WTC11 (cell line): ENCODE measurements at regions not wholly inside any gene's neighbourhood (a gene's known extent, or its start where the extent isn't known, plus 50 kb on each side); places are given as distances from the start of the nearest gene placed in this dataset.

ENCODE experiments used
- ATAC-seq: fragments of 200-7000 bp; cut with Tn5 transposase; 2 replicates; pipeline ENCODE4 v1.10.0; 2021; ENCODE audit warnings: mild to moderate bottlenecking, moderate library complexity
- CTCF ChIA-PET: fragments of 300-600 bp; sonication (Branson Sonifier 250); formaldehyde crosslinking; loops from one replicate; lab custom pipeline; 2021; ENCODE audit warnings: antibody characterized with exemption; lab: Charles Lee
- POLR2A ChIA-PET: fragments of 350-600 bp; sonication (Branson Sonifier 250); formaldehyde crosslinking; loops from one replicate; lab custom pipeline; 2021; ENCODE audit warnings: antibody characterized with exemption; lab: Charles Lee
- DNase-seq: peaks from one replicate; pipeline ENCODE4 v3.0.0; 2021; ENCODE audit warnings: low spot score
- H3K27ac Mint-ChIP-seq: 2 replicates; pipeline ENCODE4 v1.8.0; 2021; ENCODE audit warnings: mixed read lengths
- H3K27me3 Mint-ChIP-seq: 2 replicates; pipeline ENCODE4 v1.8.0; 2021; ENCODE audit warnings: low read depth, mild to moderate bottlenecking, moderate library complexity, mixed read lengths
- H3K36me3 Mint-ChIP-seq: 2 replicates; pipeline ENCODE4 v1.8.0; 2021; ENCODE audit warnings: mixed read lengths
- H3K4me1 Mint-ChIP-seq: 2 replicates; pipeline ENCODE4 v1.8.0; 2022; ENCODE audit warnings: mixed read lengths
- H3K4me3 Mint-ChIP-seq: 2 replicates; pipeline ENCODE4 v1.8.0; 2021; ENCODE audit warnings: mild to moderate bottlenecking, moderate library complexity, mixed read lengths
- H3K9me3 Mint-ChIP-seq: 2 replicates; pipeline ENCODE4 v1.8.0; 2021; ENCODE audit warnings: mixed read lengths
- AR ChIP-seq: fragments of 250-450 bp; sonication (Bioruptor Pico); IDR thresholded peaks from 2 replicates; pipeline ENCODE4 v1.9.0; 2021; ENCODE audit warnings: mild to moderate bottlenecking
- ELF4 ChIP-seq: sonication (generic); formaldehyde crosslinking; IDR thresholded peaks from 2 replicates; pipeline ENCODE4 v1.8.1; 2022; ENCODE audit warnings: low read depth, mild to moderate bottlenecking, moderate library complexity, missing genetic modification reagents
- ESRRA ChIP-seq: sonication (generic); formaldehyde crosslinking; IDR thresholded peaks from 2 replicates; pipeline ENCODE4 v1.8.1; 2022; ENCODE audit warnings: mild to moderate bottlenecking, missing genetic modification reagents, borderline replicate concordance
- FOXK1 ChIP-seq: sonication (generic); formaldehyde crosslinking; IDR thresholded peaks from 2 replicates; pipeline ENCODE4 v1.8.0; 2022; ENCODE audit warnings: mild to moderate bottlenecking, moderate library complexity, missing genetic modification reagents
- FOXP1 ChIP-seq: sonication (generic); formaldehyde crosslinking; IDR thresholded peaks from 2 replicates; pipeline ENCODE4 v1.8.0; 2022; ENCODE audit warnings: missing genetic modification reagents, mild to moderate bottlenecking, moderate library complexity, borderline replicate concordance
- GRHL2 ChIP-seq: fragments of 250-450 bp; sonication (Bioruptor Pico); IDR thresholded peaks from 2 replicates; pipeline ENCODE4 v1.8.0; 2022; ENCODE audit warnings: mild to moderate bottlenecking, moderate library complexity; ENCODE audit not compliant: insufficient replicate concordance, severe bottlenecking
- GTF2I ChIP-seq: fragments of 250-450 bp; sonication (Bioruptor Pico); conservative IDR thresholded peaks from 2 replicates; pipeline ENCODE4 v1.4.0; 2021; ENCODE audit warnings: mild to moderate bottlenecking
- IRF2 ChIP-seq: sonication (generic); formaldehyde crosslinking; IDR thresholded peaks from 2 replicates; pipeline ENCODE4 v1.8.0; 2022; ENCODE audit warnings: low read depth, missing genetic modification reagents, borderline replicate concordance
- JUN ChIP-seq: sonication (generic); formaldehyde crosslinking; IDR thresholded peaks from 2 replicates; pipeline ENCODE4 v1.8.0; 2023; ENCODE audit warnings: mild to moderate bottlenecking, missing genetic modification reagents
- NFATC4 ChIP-seq: fragments of 250-450 bp; sonication (Bioruptor Pico); IDR thresholded peaks from 2 replicates; pipeline ENCODE4 v1.9.0; 2021; ENCODE audit warnings: mild to moderate bottlenecking
- NR3C1 ChIP-seq: sonication (generic); formaldehyde crosslinking; conservative IDR thresholded peaks from 2 replicates; pipeline ENCODE4 v1.8.1; 2023; ENCODE audit warnings: low read depth, mild to moderate bottlenecking, missing genetic modification reagents
- OVOL2 ChIP-seq: fragments of 250-450 bp; sonication (Bioruptor Pico); IDR thresholded peaks from 2 replicates; pipeline ENCODE4 v1.9.0; 2021; ENCODE audit warnings: mild to moderate bottlenecking, borderline replicate concordance
- PRDM15 ChIP-seq: sonication (generic); formaldehyde crosslinking; IDR thresholded peaks from 2 replicates; pipeline ENCODE4 v1.8.0; 2022; ENCODE audit warnings: missing genetic modification reagents
- ZNF138 ChIP-seq: sonication (generic); formaldehyde crosslinking; conservative IDR thresholded peaks from 2 replicates; pipeline ENCODE4 v1.8.1; 2022; ENCODE audit warnings: mild to moderate bottlenecking, moderate library complexity, missing genetic modification reagents
- ZNF219 ChIP-seq: sonication (generic); formaldehyde crosslinking; IDR thresholded peaks from 2 replicates; pipeline ENCODE4 v1.8.0; 2023; ENCODE audit warnings: missing genetic modification reagents, mild to moderate bottlenecking, borderline replicate concordance
- ZNF263 ChIP-seq: sonication (generic); formaldehyde crosslinking; IDR thresholded peaks from 2 replicates; pipeline ENCODE4 v1.8.1; 2022; ENCODE audit warnings: low read depth, mild to moderate bottlenecking, moderate library complexity, missing genetic modification reagents
- TF ChIP-seq, protein P1 (sequence below): sonication (generic); formaldehyde crosslinking; IDR thresholded peaks from 2 replicates; pipeline ENCODE4 v1.8.1; 2023; ENCODE audit warnings: mild to moderate bottlenecking, missing genetic modification reagents
- TF ChIP-seq, protein P2 (sequence below): sonication (generic); formaldehyde crosslinking; conservative IDR thresholded peaks from 2 replicates; pipeline ENCODE4 v1.8.1; 2022; ENCODE audit warnings: mild to moderate bottlenecking, missing genetic modification reagents

DNA sequence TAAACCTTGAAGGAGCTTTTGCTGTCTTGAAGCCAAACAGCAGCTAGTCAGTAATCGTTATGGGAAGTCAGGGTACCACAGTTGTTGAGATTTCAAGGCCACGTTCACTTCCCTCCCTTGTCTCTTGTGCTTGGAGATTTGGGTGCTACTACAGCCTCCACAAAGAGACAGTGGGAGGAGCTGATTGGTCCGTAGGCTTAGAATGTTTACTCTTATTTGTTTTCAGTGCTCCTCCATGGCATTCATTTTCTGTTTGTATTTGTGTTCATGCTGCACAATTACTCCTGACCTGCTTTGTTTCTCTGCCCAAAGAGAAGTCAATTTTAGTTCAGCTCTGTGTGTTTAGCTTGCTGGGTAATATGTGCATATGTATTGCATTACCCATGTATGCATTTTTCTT lies 147.7 kb downstream of the PRL start:
- POLR2A ChIA-PET: no interaction called here
- H3K4me1 Mint-ChIP-seq: peaks cover 63% of the 10 kb centered on the region
- no peak for DNase-seq
- no peak overlapping the region for H3K27ac Mint-ChIP-seq
- no peak for ATAC-seq
- no peaks in the 10 kb centered on the region for H3K27me3 Mint-ChIP-seq
- H3K36me3 Mint-ChIP-seq: no peaks in the 10 kb centered on the region
- peaks cover 3% of the 10 kb centered on the region; the same call in 1 of the 2 replicates for H3K9me3 Mint-ChIP-seq
- TF ChIP-seq GTF2I (CRISPR knock-in tag): no peak
- no peak for TF ChIP-seq FOXP1 (CRISPR knock-in tag)
- TF ChIP-seq ESRRA (CRISPR knock-in tag): no peak
- no peak overlapping the region for H3K4me3 Mint-ChIP-seq
- CTCF ChIA-PET: no interaction called here

DNA sequence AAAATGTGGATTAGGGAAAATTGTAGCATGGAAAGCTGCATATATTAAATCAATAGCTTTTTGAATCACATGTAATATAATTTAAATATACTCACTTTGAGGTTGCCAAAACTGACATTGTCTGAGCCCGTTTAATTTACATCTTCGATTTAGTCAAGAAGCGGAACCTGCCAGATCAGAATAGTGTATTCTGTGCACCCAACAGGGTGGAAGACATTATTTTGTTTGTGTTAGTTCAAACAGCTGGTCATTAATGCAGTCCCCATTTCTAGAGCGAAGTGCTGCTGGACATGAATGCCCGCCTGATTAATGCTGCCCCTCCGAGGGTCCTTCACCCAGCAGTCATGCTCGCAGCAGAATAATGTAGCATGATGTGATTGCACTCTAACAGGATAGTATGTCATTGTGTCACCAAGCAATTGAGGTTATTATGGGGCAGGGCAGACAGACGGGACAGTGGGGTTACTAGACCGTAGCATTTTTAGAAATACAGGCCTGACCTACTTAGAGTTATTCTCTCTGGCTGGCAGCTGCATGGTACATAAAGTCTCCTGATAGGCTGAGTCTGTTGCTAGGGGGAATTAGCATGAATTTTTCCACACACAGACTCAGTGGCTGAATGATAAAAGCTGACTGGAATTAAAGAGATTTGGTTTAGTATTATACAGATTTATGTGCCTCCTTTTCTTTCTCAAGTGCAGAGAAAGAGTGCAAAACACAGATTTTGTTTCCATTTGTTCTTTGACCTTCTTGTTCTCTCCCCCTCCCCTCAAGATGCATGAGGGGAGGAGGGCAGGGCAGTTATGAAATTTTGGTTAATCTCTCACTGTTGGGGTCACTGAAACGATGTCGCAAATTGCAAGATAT lies 147.1 kb downstream of the PRL start:
- POLR2A ChIA-PET: no interaction called here
- no peaks in the 10 kb centered on the region for H3K27me3 Mint-ChIP-seq
- peak overlapping the region; percentile 80 for H3K27ac Mint-ChIP-seq
- no peak for DNase-seq
- H3K9me3 Mint-ChIP-seq: no peaks in the 10 kb centered on the region; the same call in 1 of the 2 replicates
- H3K4me1 Mint-ChIP-seq: peaks cover 60% of the 10 kb centered on the region
- CTCF ChIA-PET: no interaction called here
- TF ChIP-seq OVOL2 (no peak), NFATC4 (no peak), NR3C1 (CRISPR knock-in tag) (no peak), JUN (CRISPR knock-in tag) (no peak), FOXK1 (no peak), ZNF263 (CRISPR knock-in tag) (no peak), AR (CRISPR knock-in tag) (no peak), ZNF138 (no peak), IRF2 (CRISPR knock-in tag) (no peak), ZNF219 (CRISPR knock-in tag) (no peak), GRHL2 (CRISPR knock-in tag) (no peak), ELF4 (no peak), PRDM15 (CRISPR knock-in tag) (no peak)
- TF ChIP-seq, protein P1, sequence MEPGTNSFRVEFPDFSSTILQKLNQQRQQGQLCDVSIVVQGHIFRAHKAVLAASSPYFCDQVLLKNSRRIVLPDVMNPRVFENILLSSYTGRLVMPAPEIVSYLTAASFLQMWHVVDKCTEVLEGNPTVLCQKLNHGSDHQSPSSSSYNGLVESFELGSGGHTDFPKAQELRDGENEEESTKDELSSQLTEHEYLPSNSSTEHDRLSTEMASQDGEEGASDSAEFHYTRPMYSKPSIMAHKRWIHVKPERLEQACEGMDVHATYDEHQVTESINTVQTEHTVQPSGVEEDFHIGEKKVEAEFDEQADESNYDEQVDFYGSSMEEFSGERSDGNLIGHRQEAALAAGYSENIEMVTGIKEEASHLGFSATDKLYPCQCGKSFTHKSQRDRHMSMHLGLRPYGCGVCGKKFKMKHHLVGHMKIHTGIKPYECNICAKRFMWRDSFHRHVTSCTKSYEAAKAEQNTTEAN (CRISPR knock-in tag): no peak
- TF ChIP-seq, protein P2, sequence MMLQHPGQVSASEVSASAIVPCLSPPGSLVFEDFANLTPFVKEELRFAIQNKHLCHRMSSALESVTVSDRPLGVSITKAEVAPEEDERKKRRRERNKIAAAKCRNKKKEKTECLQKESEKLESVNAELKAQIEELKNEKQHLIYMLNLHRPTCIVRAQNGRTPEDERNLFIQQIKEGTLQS (CRISPR knock-in tag): no peak
- no peak for ATAC-seq
- no peaks in the 10 kb centered on the region for H3K36me3 Mint-ChIP-seq
- H3K4me3 Mint-ChIP-seq: no peak overlapping the region
